Upper lobe of right lung (tissue), 1 donor: ENCODE measurements at regions not wholly inside any gene's neighbourhood (a gene's known extent, or its start where the extent isn't known, plus 50 kb on each side); places are given as distances from the start of the nearest gene placed in this dataset.

Source experiments
- ATAC-seq: fragments of 200-7000 bp; cut with Tn5 transposase; one replicate; pipeline ENCODE4 v1.9.1; 2020; ENCODE audit warnings: mild to moderate bottlenecking, moderate library complexity
- DNase-seq: peaks from one replicate; pipeline ENCODE4 v3.0.0-alpha.2; 2020
- H3K27ac ChIP-seq: fragments of 200-600 bp; one replicate; pipeline ENCODE4 v1.8.0; 2022
- H3K27me3 ChIP-seq: fragments of 200-600 bp; one replicate; pipeline ENCODE4 v1.8.0; 2022; ENCODE audit warnings: mild to moderate bottlenecking
- H3K36me3 ChIP-seq: fragments of 200-600 bp; one replicate; pipeline ENCODE4 v1.8.0; 2022
- H3K4me1 ChIP-seq: fragments of 200-600 bp; one replicate; pipeline ENCODE4 v1.8.0; 2022
- H3K4me3 ChIP-seq: fragments of 200-600 bp; one replicate; pipeline ENCODE4 v1.8.0; 2022; ENCODE audit warnings: mild to moderate bottlenecking
- H3K9me3 ChIP-seq: fragments of 200-600 bp; one replicate; pipeline ENCODE4 v1.8.0; 2022
- CTCF ChIP-seq: fragments of 200-600 bp; IDR thresholded peaks from one replicate; pipeline ENCODE4 v1.8.0; 2022; ENCODE audit warnings: antibody characterized with exemption
- intact Hi-C: fragments of 100-400 bp; cut with DNase I; formaldehyde crosslinking; loops from one replicate; pipeline ENCODE4 v1.11.0; 2022
- donor health status: DM: no; HTN: yes; CAD: no; lungs with severe emphysema.

GRCh38 chr11:79668575-79668974 is 227.7 kb upstream of the TENM4 start:
- no peaks in the 10 kb centered on the region for H3K36me3 ChIP-seq
- H3K4me1 ChIP-seq: no peaks in the 10 kb centered on the region
- no peak overlapping the region for H3K4me3 ChIP-seq
- ATAC-seq (no peak), DNase-seq (no peak)
- intact Hi-C loops: no loop called here
- TF ChIP-seq CTCF: no peak
- H3K27me3 ChIP-seq: no peaks in the 10 kb centered on the region
- no peak overlapping the region for H3K27ac ChIP-seq
- H3K9me3 ChIP-seq: no peaks in the 10 kb centered on the region

- H3K27ac ChIP-seq: no peak overlapping the region
- H3K4me3 ChIP-seq: no peak overlapping the region
- H3K9me3 ChIP-seq: no peaks in the 10 kb centered on the region
- H3K27me3 ChIP-seq: no peaks in the 10 kb centered on the region
- DNase-seq (no peak), ATAC-seq (no peak)
- no peaks in the 10 kb centered on the region for H3K4me1 ChIP-seq
- TF ChIP-seq CTCF: no peak
- no peaks in the 10 kb centered on the region for H3K36me3 ChIP-seq
- intact Hi-C loops: no loop called here
These were observed 226.6 kb upstream of the TENM4 start for GRCh38 chr11:79667380-79667779.

- H3K27me3 ChIP-seq: no peaks in the 10 kb centered on the region
- DNase-seq (no peak), ATAC-seq (no peak)
- no peak overlapping the region for H3K4me3 ChIP-seq
- H3K9me3 ChIP-seq: no peaks in the 10 kb centered on the region
- no peaks in the 10 kb centered on the region for H3K36me3 ChIP-seq
- intact Hi-C loops: no loop called here
- no peak overlapping the region for H3K27ac ChIP-seq
- TF ChIP-seq CTCF: no peak
- no peaks in the 10 kb centered on the region for H3K4me1 ChIP-seq
These were observed 222.2 kb upstream of the TENM4 start for GRCh38 chr11:79663017-79663416.

- ATAC-seq: no peak
- H3K27ac ChIP-seq: no peak overlapping the region
- no peaks in the 10 kb centered on the region for H3K36me3 ChIP-seq
- no peak overlapping the region for H3K4me3 ChIP-seq
- intact Hi-C loops: no loop called here
- H3K9me3 ChIP-seq: no peaks in the 10 kb centered on the region
- DNase-seq: no peak
- no peaks in the 10 kb centered on the region for H3K4me1 ChIP-seq
- no peak for TF ChIP-seq CTCF
- H3K27me3 ChIP-seq: no peaks in the 10 kb centered on the region
These were observed 220.5 kb upstream of the TENM4 start for GRCh38 chr11:79661373-79661772.

GRCh38 chr11:79648766-79649520 is 208.1 kb upstream of the TENM4 start:
- Histone ChIP-seq H3K27ac (no peak overlapping the region), H3K27me3 (no peaks in the 10 kb centered on the region), H3K4me3 (no peak overlapping the region), H3K9me3 (no peaks in the 10 kb centered on the region), H3K36me3 (no peaks in the 10 kb centered on the region), H3K4me1 (no peaks in the 10 kb centered on the region)
- TF ChIP-seq CTCF: no peak
- DNase-seq: no peak
- ATAC-seq: no peak
- intact Hi-C loops: no loop called here

- Histone ChIP-seq H3K27ac (no peak overlapping the region), H3K36me3 (no peaks in the 10 kb centered on the region), H3K9me3 (no peaks in the 10 kb centered on the region), H3K27me3 (no peaks in the 10 kb centered on the region), H3K4me3 (no peak overlapping the region), H3K4me1 (no peaks in the 10 kb centered on the region)
- DNase-seq (no peak), ATAC-seq (no peak)
- TF ChIP-seq CTCF: no peak
- intact Hi-C loops: no loop called here
These were observed 196.4 kb upstream of the TENM4 start for GRCh38 chr11:79637219-79637618.
